ENCODE measurements at regions not wholly inside any gene's neighbourhood (a gene's known extent, or its start where the extent isn't known, plus 50 kb on each side); places are given as distances from the start of the nearest gene placed in this dataset.

DNA sequence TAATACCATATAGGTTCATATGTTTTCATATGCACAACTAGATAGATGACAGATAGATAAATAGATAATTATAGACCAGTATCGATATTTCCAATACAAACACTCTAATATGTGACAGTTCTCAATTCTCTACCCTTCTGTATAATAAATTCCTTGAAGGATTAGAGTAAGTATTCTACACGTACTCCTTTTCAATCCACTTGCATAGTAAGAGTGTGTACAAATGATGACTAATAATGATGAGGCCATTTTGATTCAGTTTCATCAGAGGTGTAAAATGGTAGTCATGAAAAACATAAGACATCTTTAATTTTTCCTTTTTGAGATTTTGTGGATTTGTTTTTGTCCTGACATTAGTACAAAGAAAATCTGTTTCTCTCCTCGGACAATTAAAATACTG, 188.3 kb upstream of the WSB1 start (continued):
- TF ChIP-seq, protein P1, sequence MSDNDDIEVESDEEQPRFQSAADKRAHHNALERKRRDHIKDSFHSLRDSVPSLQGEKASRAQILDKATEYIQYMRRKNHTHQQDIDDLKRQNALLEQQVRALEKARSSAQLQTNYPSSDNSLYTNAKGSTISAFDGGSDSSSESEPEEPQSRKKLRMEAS (IDR thresholded peaks at IDR 0.05), result no peak

DNA sequence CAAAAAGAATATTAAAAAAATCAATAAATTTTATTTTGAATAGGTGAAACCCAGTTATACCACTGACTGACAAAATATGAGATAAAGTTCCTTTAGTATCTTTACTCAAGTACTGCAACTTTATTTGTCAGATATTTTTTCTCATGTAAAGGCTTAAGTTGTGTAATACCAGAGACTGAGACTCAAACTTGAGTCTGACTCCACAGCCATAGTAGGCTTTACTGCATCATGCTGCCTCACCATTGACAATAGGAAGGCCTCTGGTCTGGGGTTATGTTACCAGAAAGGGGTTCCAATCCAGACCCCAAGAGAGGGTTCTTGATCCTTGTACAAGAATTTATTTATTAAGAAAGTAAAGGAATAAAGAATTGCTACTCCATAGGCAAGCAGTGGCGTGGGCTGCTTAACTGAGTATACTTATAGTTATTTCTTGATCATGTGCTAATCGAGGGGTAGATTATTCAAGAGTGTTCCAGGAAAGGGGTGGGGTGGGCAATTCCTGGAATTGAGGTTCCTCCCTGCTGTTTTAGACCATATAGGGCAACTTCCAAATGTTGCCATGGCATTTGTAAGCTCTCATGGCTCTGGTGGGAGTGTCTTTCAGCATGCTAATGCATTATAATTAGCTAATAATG, 187.4 kb upstream of the WSB1 start:
- H3K36me3 ChIP-seq (ENCODE audit: control insufficient read depth in 4 of 4, insufficient read depth in 3 of 4, low read depth in 1 of 4, low read length in 3 of 4), result no peaks in the 10 kb centered on the region
- H3K4me3 ChIP-seq (ENCODE audit: low read depth in 1 of 3, low read length in 3 of 3), result no peak overlapping the region
- no peak for DNase-seq (ENCODE audit: low spot score)
- H3K4me1 ChIP-seq (ENCODE audit: control insufficient read depth in 4 of 4, insufficient read depth in 4 of 4, low read length in 3 of 4), result no peaks in the 10 kb centered on the region
- no peak for TF ChIP-seq EGR1 (IDR thresholded peaks at IDR 0.05; ENCODE audit: low read depth in 2 of 2)
- TF ChIP-seq, protein P2, sequence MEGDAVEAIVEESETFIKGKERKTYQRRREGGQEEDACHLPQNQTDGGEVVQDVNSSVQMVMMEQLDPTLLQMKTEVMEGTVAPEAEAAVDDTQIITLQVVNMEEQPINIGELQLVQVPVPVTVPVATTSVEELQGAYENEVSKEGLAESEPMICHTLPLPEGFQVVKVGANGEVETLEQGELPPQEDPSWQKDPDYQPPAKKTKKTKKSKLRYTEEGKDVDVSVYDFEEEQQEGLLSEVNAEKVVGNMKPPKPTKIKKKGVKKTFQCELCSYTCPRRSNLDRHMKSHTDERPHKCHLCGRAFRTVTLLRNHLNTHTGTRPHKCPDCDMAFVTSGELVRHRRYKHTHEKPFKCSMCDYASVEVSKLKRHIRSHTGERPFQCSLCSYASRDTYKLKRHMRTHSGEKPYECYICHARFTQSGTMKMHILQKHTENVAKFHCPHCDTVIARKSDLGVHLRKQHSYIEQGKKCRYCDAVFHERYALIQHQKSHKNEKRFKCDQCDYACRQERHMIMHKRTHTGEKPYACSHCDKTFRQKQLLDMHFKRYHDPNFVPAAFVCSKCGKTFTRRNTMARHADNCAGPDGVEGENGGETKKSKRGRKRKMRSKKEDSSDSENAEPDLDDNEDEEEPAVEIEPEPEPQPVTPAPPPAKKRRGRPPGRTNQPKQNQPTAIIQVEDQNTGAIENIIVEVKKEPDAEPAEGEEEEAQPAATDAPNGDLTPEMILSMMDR (IDR thresholded peaks at IDR 0.05; ENCODE audit: low read depth, low read length, missing input control), result no peak
- TF ChIP-seq, protein P3, sequence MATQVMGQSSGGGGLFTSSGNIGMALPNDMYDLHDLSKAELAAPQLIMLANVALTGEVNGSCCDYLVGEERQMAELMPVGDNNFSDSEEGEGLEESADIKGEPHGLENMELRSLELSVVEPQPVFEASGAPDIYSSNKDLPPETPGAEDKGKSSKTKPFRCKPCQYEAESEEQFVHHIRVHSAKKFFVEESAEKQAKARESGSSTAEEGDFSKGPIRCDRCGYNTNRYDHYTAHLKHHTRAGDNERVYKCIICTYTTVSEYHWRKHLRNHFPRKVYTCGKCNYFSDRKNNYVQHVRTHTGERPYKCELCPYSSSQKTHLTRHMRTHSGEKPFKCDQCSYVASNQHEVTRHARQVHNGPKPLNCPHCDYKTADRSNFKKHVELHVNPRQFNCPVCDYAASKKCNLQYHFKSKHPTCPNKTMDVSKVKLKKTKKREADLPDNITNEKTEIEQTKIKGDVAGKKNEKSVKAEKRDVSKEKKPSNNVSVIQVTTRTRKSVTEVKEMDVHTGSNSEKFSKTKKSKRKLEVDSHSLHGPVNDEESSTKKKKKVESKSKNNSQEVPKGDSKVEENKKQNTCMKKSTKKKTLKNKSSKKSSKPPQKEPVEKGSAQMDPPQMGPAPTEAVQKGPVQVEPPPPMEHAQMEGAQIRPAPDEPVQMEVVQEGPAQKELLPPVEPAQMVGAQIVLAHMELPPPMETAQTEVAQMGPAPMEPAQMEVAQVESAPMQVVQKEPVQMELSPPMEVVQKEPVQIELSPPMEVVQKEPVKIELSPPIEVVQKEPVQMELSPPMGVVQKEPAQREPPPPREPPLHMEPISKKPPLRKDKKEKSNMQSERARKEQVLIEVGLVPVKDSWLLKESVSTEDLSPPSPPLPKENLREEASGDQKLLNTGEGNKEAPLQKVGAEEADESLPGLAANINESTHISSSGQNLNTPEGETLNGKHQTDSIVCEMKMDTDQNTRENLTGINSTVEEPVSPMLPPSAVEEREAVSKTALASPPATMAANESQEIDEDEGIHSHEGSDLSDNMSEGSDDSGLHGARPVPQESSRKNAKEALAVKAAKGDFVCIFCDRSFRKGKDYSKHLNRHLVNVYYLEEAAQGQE (IDR thresholded peaks at IDR 0.05), result no peak
- TF ChIP-seq RXRA (IDR thresholded peaks at IDR 0.05), result no peak
- TF ChIP-seq HNF4A (conservative IDR thresholded peaks at IDR 0.05), result no peak
- TF ChIP-seq JUND (IDR thresholded peaks at IDR 0.05), result no peak
- TF ChIP-seq YY1 (IDR thresholded peaks at IDR 0.05), result no peak
- TF ChIP-seq HNF4G (IDR thresholded peaks at IDR 0.05), result no peak
- TF ChIP-seq, protein P1 (IDR thresholded peaks at IDR 0.05), result no peak
- TF ChIP-seq, protein P4, sequence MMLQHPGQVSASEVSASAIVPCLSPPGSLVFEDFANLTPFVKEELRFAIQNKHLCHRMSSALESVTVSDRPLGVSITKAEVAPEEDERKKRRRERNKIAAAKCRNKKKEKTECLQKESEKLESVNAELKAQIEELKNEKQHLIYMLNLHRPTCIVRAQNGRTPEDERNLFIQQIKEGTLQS (IDR thresholded peaks at IDR 0.05), result no peak
- TF ChIP-seq FOXA1 (IDR thresholded peaks at IDR 0.05), result no peak
- TF ChIP-seq, protein P5, sequence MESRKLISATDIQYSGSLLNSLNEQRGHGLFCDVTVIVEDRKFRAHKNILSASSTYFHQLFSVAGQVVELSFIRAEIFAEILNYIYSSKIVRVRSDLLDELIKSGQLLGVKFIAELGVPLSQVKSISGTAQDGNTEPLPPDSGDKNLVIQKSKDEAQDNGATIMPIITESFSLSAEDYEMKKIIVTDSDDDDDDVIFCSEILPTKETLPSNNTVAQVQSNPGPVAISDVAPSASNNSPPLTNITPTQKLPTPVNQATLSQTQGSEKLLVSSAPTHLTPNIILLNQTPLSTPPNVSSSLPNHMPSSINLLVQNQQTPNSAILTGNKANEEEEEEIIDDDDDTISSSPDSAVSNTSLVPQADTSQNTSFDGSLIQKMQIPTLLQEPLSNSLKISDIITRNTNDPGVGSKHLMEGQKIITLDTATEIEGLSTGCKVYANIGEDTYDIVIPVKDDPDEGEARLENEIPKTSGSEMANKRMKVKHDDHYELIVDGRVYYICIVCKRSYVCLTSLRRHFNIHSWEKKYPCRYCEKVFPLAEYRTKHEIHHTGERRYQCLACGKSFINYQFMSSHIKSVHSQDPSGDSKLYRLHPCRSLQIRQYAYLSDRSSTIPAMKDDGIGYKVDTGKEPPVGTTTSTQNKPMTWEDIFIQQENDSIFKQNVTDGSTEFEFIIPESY (IDR thresholded peaks at IDR 0.05), result no peak
- no peak for TF ChIP-seq FOXA2 (IDR thresholded peaks at IDR 0.05)
- H3K9me3 ChIP-seq (ENCODE audit: control insufficient read depth in 4 of 4, low read length in 3 of 4), result no peaks in the 10 kb centered on the region
- no peak overlapping the region for H3K9ac ChIP-seq (ENCODE audit: low read depth in 1 of 2, low read length in 2 of 2)
- WGBS, result 43% methylated on average over 2 of the region's 2 CpGs
- H3K27ac ChIP-seq (ENCODE audit: low read depth in 1 of 2, low read length in 2 of 2), result no peak overlapping the region
- H3K27me3 ChIP-seq (ENCODE audit: control insufficient read depth in 4 of 4, insufficient read depth in 4 of 4, low read length in 3 of 4), result no peaks in the 10 kb centered on the region

Measured in liver (tissue), 8 donors.